ENCODE measurements at regions not wholly inside any gene's neighbourhood (a gene's known extent, or its start where the extent isn't known, plus 50 kb on each side); places are given as distances from the start of the nearest gene placed in this dataset.

DNA sequence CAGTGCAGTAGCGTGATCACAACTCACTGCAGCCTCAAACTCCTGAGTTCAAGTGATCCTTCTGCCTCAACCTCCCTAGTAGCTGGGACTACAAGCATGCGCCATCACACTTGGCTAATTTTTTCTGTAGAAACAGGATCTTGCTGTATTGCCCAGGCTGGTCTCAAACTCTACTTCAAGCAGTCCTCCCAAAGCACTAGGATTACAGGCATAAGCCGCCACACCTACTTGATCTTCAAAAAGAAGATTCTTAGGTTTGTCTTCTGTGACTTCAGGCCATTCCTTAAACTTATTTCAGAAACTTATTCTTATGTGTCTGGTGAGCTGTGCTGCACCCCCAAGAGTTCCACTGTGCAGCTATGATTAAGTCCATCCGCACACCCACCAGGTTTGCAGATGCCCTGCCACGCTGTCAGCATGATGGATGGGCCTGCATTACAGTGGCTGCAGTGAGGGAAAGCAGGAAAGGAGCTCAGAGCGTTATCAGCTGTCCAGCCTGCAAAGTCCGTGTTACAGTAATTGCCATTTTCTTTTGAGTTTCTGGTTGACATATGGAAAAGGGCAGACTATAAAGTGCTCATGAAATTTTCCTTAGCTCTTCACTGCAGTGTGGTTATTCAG lies 146.6 kb downstream of the AASDH start:
- DNase-seq (ENCODE audit: low read depth) = no peak

GRCh38 chr4:56238251-56238650 lies 149.0 kb downstream of the AASDH start:
- DNase-seq (ENCODE audit: low read depth) = no peak

- no peak for DNase-seq (ENCODE audit: low read depth)
These were observed 151.6 kb downstream of the AASDH start for GRCh38 chr4:56235725-56236124.

DNA sequence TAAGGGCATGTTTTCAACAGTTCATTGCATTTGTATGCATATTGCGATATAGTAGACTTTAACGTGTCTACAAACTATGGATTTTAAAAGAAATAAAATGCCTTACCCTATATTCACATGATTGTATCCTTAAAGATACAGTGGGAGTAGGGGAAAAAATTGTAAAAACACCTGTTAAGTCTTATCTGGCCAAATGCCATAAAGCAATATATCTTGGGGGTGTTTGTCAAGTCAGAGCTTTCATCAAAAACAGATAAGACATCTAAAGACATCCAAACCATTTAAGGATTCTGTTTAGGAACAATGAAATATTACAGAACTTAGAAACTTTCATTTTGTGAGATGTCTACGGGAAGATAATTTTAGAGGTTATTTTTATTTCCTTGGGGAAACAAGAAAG lies 152.3 kb downstream of the AASDH start:
- DNase-seq (ENCODE audit: low read depth) = no peak

DNA sequence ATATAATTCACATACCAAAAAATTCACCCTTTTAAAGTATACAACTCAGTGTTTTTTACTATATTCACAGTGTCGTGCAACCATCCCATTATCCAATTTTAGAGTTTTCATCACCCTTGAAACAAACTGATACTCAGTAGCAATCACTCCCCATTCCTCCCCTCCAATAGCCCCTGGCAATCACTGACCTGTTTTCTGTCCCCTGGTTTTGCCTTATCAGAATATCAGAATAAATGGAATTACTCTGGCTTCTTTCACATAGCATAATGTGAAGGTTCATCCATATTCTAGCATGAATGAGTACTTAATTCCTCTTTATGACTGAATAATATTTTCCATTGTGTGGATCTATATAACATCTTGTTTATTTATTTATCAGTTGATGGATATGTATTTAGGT lies 153.2 kb downstream of the AASDH start:
- DNase-seq (ENCODE audit: low read depth) = no peak

DNA sequence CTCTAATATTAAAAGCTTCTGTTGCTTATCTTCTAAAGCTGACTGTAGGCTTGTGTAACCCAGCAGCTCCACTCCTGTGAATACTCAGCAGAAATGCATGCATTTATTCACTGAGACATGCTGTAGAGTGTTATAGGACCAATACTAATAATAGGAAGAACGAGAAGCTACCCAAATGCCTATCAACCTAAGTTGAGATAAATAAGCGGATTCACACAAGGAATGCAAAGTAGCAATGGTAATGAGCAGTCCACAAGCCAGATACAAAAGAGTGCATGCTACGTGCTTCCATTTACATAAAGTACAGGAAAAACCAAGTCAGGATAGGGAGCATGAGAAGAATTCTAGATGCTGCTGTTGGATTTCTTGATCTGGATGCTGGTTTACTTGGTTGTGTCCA lies 155.9 kb downstream of the AASDH start:
- no peak for DNase-seq (ENCODE audit: low read depth)

DNA sequence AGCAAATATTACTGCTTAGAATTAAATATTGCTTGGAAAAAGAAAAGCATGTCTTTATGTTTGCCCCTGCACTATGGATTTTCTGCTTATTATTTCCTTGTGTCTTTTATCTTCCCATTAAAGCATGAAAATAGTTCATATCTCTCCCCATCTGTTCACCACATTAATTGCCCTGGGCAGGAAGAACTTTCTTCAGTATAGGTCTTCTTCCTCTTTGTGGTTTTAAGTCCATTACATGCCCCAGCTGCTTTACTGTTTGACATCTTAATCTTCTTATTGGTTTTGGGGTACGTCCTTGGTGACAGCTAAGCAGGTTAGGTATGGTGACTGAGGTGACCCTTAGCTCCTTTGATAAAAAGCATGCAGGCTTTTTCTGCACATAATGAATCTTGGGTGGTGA lies 157.3 kb downstream of the AASDH start:
- DNase-seq (ENCODE audit: low read depth) = no peak

GRCh38 chr4:56227301-56227835 lies 159.9 kb downstream of the AASDH start:
- no peak for DNase-seq (ENCODE audit: low read depth)

GRCh38 chr4:56226579-56226978 lies 160.7 kb downstream of the AASDH start:
- no peak for DNase-seq (ENCODE audit: low read depth)

DNA sequence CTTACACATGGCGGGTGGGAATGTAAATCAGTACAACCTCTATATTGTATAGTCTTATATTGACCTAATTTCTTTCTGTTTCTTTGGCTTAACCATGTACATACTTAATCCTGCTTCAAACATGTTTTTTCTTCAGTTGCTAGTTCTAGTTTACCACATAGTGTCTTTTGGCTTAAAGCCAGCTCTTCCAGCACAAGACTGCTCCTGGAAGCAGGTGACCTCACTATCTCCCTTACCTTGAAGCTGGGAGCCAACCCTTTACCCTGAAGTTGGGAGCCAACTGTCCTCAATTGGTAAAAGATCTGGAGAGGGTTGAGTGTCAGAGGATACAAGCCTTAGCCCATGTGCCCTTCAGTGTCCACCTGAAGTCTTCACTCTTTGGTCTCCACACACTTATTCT lies 162.7 kb downstream of the AASDH start:
- DNase-seq (ENCODE audit: low read depth) = no peak

DNA sequence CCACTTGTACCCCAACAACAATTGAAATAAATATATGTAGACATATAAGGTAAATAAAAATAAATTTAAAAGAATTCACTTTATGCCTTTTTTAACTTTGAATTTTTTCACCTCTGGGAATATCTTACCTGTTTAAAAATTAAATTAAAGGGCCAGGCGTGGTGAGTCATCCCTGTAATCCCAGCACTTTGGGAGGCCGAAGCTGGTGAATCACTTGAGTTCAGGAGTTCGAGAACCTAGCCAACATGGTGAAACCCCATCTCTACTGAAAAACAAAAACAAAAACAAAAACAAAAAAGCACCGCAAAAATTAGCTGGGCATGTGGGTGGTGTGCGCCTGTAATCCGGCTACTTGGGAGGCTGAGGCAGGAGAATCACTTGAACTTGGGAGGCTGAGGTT lies 164.8 kb downstream of the AASDH start:
- DNase-seq (ENCODE audit: low read depth) = no peak

GRCh38 chr4:56220261-56220660 lies 167.0 kb downstream of the AASDH start:
- DNase-seq (ENCODE audit: low read depth) = no peak

GRCh38 chr4:56219447-56219846 lies 167.8 kb downstream of the AASDH start:
- no peak for DNase-seq (ENCODE audit: low read depth)

DNA sequence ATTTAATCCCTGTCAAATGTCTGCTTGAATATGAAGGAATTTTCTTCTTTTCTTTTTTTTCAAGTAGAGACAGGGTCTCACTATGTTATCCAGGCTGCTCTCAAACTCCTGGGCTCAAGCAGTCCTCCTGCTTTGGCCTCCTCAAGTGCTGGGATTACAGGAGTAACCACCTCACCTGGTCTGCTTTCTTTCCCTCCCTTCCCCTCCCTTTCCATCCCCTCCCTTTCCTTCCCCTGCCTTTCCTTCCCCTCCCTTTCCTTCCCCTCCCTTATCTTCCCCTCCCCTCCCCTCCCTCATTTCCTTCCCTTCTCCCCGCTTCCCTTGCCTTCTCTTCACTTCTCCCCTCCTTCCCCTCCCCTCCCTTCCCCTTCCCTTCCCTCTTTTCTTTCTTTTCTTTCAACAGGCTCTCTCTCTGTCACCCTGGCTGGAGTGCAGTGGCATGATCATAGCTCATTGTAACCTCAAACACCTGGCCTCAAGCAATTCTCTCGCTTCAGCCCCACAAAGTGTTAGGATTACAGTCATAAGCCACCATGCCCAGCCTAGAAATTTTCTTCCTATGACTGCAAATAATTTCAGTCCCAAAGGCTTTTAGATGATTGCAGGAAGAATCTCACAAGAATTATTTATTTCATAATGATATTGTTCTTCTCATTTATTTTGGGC lies 168.9 kb downstream of the AASDH start:
- no peak for DNase-seq (ENCODE audit: low read depth)

GRCh38 chr4:56217343-56217890 lies 169.9 kb downstream of the AASDH start:
- no peak for DNase-seq (ENCODE audit: low read depth)

DNA sequence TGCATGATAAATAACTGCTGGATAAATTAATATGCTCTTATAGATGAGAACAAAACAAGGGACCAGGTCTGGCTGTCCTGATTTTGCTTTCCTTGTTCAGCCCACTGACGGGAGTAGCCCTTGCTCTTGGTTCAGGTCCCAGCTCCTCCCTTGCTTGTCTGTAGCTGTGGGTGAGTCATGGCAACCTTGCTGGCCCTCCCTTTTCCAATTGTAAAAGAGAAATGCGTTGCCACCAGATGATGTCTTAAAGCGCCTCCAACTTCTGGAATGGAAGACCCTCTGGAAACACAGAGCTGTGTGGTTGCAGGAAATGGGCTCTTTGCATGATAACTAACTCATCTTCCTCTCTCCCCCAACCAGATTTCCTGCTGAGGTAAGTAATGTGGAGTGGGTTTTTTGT lies 171.4 kb downstream of the AASDH start:
- peak; percentile 9 for DNase-seq (ENCODE audit: low read depth)

DNA sequence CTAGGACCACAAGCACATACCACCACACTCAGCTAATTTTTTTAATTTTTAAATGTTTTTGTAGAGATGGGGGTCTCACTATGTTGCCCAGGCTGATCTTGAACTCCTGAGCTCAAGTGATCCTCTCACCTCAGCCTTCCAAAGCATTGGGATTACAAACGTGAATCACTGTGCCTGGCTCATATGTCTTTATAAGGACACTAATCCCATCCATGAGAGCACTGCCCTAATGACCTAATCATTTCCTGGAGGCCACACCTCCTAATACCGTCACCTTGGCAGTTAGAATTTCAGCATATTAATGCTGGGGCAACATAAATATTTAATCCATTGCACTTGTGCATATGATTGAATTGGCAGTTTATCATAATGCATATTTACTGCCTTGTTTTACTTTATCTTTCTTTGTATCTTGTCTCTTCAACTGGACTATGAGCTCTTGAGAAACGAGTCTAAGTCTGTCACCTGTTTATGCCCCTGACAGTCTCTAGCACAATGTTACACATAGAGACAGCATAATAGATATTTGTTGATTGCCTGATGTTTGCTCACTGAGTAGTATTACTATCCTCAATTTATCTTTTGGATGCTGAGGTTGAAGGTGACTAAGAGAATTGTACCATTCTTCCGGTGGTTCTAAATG lies 172.0 kb downstream of the AASDH start:
- no peak for DNase-seq (ENCODE audit: low read depth)

DNA sequence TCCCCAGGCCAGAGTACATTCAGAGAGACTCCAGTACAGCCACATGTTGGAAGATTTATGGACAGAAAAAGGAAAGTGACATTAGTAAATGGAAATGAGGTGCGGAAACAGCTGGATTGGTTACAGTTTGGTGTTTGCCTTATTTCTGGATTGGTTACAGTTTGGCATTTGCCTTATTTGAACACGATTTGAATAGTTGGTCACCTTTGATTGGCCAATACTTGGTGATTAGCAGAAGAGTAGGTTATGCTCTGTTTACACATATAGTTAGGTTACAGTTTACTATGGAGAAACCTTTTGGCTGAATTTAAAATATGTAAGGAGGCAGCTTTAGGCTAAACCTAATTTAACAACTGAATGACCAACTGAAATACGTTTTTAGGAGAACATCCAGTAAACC lies 173.7 kb downstream of the AASDH start:
- DNase-seq (ENCODE audit: low read depth) = no peak

DNA sequence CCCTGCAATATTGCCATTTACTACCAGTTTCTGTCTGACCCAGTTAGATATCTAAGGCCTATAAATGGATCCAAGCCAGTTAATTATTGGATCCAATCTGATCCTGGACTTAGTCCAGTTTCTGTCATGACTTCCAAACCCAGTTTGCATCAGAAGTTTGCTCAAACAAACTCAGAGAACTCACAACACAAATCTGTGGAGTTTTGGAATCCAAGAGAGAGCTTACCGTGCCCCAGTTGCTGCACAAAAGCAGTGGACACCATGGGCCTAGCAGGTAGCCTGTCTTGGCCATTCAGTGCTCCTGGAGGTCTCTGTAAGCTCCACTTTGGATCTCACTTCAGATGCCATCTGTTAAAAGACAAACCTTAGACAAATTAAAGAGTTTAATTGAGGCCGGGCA lies 174.5 kb downstream of the AASDH start:
- no peak for DNase-seq (ENCODE audit: low read depth)

DNA sequence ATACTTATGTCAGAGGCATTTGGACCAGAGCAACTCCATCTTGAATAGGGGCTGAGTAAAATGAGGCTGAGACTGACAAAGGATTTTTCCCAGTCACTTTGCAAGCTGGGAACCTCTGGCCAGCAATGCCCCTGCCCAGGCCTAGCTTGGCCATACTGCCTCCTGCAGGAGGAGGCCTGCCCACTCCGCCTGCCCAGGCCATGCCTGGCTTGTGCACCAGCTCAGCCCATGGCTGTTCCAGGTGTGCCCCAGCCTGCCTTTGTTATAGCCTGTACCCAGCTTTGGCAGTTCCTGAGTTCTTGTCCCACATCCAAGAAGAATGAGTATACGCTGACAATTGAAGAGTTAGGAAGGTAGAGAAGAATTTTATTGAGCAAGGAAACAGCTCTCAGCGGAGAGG lies 176.1 kb downstream of the AASDH start:
- no peak for DNase-seq (ENCODE audit: low read depth)

DNA sequence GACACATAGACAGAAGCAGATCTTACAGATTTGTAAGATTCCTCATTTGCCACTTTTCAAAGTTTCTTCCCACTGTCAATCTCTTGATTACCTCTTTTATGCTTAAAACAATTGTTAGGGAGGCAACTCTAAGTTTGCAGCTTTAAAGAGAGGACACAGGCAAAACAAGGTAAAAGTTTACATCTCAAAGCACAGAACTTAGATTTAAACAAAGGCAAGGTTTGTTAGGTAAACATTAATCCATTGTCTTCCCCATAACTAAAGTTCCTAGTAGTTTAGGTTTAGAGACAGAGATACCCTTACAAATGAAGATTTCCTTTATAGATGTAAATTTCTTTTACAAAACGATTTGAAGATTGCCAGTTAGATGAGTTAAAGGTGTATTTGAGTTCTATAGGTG lies 176.9 kb downstream of the AASDH start:
- DNase-seq (ENCODE audit: low read depth) = no peak

DNA sequence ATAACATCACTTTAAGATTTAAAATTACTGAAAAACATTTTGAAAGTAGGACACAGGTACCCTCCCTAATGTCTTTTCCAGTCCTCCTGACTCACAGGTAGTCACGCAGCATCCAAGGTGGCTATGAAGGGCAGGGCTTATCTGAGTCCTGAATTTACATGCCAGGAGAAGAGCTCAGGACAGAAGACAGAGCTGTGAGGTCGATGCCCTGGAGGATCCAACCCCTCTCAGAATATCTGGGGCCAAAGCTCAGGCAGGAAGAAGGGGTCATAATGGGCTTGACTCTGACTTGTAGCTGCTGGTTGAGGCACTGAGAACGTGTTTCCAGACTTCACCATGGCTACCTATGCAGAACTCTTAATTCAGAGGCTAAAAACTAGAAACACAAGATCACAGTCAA lies 177.5 kb downstream of the AASDH start:
- DNase-seq (ENCODE audit: low read depth) = no peak

- DNase-seq (ENCODE audit: low read depth) = no peak
These were observed 179.2 kb downstream of the AASDH start for GRCh38 chr4:56208103-56208502.
